ENCODE measurements at regions not wholly inside any gene's neighbourhood (a gene's known extent, or its start where the extent isn't known, plus 50 kb on each side); places are given as distances from the start of the nearest gene placed in this dataset.
"Not testable (repeated sequence)": the region's sequence is repeated elsewhere in the genome, so short reads cannot be mapped to it uniquely, and the experiment has no call there.

GRCh38 chr6:119423996-119424395 lies 74.4 kb upstream of the MAN1A1 start:
- DNase-seq: no peak

- not testable (repeated sequence) for DNase-seq
These were observed 68.5 kb upstream of the MAN1A1 start for GRCh38 chr6:119418084-119418483.

GRCh38 chr6:119407156-119407555 lies 57.6 kb upstream of the MAN1A1 start:
- no peak for DNase-seq

- not testable (repeated sequence) for DNase-seq
These were observed 55.6 kb upstream of the MAN1A1 start for GRCh38 chr6:119405114-119405513.

All from NCI-H2107 (cell line).